ENCODE measurements at regions not wholly inside any gene's neighbourhood (a gene's known extent, or its start where the extent isn't known, plus 50 kb on each side); places are given as distances from the start of the nearest gene placed in this dataset.

DNA sequence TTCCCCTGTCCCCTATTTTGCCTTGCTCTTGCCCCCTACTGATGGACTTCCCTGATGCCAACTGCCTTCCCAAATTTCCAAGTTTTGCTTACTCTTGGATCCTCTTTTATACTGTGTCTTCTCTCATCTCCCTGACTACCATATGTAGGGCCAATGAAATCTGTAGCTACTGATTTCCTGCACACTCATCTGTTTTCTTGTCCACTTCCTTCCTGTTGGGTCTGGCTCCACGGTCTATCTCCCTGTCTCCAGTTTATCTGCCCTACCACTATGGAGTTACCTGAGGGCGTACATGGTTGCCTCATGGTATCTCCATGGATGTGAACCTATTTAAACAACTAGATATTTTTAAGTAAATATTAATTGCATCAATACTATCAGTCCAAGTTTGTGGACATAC lies 140.3 kb upstream of the MCHR2 start:
- TF ChIP-seq, protein P1, sequence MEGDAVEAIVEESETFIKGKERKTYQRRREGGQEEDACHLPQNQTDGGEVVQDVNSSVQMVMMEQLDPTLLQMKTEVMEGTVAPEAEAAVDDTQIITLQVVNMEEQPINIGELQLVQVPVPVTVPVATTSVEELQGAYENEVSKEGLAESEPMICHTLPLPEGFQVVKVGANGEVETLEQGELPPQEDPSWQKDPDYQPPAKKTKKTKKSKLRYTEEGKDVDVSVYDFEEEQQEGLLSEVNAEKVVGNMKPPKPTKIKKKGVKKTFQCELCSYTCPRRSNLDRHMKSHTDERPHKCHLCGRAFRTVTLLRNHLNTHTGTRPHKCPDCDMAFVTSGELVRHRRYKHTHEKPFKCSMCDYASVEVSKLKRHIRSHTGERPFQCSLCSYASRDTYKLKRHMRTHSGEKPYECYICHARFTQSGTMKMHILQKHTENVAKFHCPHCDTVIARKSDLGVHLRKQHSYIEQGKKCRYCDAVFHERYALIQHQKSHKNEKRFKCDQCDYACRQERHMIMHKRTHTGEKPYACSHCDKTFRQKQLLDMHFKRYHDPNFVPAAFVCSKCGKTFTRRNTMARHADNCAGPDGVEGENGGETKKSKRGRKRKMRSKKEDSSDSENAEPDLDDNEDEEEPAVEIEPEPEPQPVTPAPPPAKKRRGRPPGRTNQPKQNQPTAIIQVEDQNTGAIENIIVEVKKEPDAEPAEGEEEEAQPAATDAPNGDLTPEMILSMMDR (IDR thresholded peaks at IDR 0.05; ENCODE audit: insufficient read depth, low read length, poor library complexity, severe bottlenecking), result no peak
- TF ChIP-seq EZH2phosphoT487 (conservative IDR thresholded peaks at IDR 0.05; ENCODE audit: low read length), result no peak
